HG03378 (cell line): ENCODE measurements at regions not wholly inside any gene's neighbourhood (a gene's known extent, or its start where the extent isn't known, plus 50 kb on each side); places are given as distances from the start of the nearest gene placed in this dataset.
"Not testable (repeated sequence)": the region's sequence is repeated elsewhere in the genome, so short reads cannot be mapped to it uniquely, and the experiment has no call there.

ENCODE experiments used
- ATAC-seq: cut with Tn5 transposase; IDR thresholded peaks from one replicate; pipeline ENCODE4 v1.9.1; 2021; ENCODE audit warnings: mild to moderate bottlenecking, moderate library complexity; ENCODE audit not compliant: unreplicated experiment

DNA sequence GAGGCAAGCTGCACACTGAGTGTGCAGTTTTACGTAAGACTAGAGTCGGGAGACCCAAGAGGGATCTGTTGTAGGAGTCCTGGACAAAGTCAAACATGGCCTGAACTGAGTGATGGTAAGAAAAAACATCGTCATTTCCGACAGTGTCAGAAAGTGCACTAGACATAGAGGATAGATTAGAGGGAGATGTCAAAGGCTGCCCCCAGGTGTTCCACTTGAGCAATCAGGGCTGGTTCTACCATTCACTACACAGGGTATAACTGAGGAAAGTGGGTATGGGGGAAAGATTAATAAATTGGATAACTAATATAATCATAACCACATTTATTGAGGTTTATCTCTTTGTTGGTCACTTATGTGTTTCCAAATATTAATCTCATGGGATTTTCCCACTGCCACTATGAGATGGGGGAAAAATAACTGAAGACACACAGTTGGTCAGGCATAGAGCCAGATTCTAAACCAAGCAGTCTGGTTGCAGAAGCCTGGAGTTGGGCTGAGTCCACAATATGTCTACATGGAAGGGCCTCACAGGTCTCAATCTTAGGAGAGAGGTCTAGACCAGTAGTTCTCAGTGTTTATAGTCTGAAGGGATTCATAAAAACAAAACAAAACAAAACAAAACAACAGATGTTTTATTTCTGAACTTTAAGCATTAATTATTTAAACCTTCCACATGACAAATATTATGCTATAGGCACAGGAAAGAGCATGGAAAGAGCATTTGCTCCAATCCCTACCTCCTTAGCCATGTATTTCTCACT lies 766.5 kb downstream of the NTRK3 start:
- no peak for ATAC-seq

DNA sequence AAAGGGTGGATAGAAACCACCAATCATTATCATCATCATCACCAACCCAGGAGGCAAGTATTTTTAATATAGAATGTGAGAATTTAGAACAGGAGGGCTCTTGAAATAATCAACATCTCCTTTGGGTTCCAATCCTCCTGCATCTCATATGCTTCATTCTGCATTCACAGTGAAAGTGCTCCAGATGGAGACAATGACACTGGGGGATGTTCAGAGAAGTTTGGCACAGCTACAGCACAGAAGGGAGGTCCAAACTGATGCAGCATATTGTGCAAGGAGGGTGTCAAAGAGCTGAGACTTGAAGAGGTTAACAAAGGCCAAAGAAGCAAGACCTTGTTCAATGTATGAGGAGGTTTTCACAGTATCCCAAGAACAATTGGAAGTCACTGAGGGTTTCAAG lies 767.1 kb downstream of the NTRK3 start:
- no peak for ATAC-seq

DNA sequence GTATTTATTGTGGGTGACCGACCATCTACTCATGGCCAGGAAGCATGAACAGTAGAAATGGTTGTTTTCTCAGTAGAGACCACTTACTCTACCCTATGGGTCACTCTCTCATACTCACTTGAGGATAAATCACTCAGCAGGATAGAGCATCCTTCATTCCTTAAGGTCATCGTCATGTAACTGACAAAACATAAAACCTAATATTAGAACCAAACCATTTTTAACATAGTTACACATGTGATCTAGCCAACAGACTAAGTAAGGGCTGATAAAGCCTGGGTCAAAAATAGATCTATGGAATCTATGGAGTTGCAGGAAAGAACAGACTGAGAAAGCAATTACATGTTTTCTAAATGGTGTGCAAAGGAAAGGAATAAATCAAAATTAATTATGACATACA lies 769.1 kb downstream of the NTRK3 start:
- no peak for ATAC-seq

DNA sequence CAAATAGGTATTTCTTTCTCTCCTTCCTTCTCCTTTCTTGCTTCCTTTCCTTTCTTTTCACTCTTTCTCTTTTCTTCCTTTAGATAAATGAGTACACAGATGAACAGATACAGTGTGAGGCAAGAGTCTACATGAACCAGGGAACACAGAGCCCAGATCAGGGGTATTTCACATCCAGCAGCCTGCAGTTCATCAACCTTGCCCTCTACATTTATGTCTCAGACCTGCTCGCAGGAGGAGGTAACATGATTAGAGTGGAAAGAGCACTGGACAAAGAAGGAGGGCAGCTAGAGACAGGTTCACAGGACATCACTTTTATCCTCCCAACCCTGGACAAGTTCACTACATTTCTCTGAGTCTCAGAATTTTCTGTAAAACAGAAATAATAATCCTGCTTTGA lies 773.1 kb downstream of the NTRK3 start:
- ATAC-seq: no peak

DNA sequence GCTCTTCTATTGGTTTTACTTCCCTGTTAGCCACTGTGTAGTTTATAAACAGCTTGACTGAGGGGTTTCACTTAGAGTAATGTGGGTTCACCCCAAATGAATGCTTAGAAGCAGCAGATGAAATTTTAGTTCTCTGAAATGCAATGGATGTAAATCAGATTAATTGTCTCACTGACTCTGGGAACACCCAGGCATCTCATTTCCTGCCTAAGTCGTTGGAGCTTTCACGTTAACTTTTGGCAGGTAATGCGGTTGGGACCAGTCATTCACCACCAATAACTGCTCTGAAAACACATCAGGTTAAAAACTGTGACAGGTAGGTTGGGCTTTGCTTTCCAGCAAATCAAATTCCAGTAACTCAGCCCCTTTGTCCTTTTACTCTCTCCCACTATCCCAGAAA lies 775.4 kb downstream of the NTRK3 start:
- ATAC-seq: no peak

DNA sequence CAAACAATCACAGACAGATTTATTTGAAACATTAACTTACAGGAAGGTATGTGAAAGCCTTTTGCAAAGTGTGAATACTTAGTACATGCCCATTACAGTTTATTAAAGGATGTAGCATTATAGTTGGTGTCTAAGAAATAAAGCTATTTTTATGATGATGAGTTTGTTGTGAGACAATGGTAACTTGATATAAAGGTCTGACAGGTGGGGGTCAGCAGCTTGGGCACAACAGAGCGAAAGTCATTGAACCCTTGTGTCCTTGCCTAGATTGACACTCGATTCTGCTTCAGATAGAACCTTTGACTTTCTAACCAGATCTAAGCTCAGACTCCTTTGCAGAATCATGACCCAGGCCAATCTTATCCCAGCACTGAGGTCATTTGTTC lies 777.9 kb downstream of the NTRK3 start:
- ATAC-seq: no peak

DNA sequence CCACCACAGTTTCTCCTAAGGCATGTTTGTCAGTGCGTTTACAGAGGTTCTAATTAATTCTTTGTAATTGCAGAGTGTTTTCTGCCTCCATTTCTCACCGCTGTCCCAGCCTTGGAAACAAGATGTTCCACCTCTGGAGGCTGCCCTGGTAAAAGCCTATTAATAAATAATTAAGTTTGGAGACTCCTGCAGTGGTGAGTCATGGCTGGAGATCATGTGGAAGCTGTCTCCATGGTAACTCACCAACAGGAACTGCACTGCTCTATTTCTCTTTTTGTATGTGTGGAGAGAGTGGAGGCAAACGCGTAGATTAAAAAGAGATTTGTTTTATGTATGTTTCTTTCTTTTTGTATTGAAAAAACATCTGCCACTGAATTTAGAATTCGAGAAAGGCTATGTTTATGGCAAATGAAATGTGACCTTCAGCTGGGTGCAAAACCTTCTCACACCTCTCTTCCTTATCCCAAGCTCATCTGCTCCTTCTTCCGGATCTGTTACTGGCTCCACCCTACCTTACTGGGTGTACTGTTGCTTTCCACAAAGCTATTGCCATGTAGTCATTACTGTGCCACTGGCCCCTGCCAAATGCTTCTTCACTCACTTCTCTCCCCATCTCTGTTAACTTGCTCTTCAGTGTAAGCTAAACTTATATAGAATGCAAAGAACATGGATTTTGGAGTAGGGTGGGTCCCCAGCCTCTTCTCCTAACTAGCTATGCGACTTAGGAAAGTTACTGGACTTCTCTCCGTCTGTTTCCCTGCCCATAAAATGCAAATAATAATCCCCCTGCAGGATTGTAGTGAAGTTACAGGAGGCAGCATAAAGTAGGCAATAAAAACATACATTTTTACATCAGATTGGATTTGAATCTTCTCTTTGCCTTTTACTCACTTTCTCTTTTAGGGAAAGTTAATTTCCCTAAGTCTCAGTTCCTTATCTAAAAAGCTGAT lies 778.5 kb downstream of the NTRK3 start:
- ATAC-seq: no peak

DNA sequence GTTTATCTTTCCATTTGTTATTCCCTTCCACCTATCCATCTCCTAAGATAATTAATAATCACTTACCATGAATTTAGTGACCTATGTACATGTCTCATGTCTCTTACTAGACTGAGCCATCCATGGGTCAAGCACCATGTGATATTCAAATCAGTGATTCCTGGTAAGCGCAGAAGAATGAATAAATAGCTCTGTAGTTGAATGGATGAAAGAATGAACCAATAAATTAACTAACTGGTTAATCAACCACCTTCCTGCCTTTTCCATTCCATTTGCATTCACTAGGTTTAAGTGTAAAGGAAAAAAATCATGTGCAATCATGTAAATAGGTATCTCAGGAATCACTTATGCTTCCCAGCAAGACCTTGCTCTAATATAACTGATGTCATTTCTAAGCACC lies 779.5 kb downstream of the NTRK3 start:
- no peak for ATAC-seq

DNA sequence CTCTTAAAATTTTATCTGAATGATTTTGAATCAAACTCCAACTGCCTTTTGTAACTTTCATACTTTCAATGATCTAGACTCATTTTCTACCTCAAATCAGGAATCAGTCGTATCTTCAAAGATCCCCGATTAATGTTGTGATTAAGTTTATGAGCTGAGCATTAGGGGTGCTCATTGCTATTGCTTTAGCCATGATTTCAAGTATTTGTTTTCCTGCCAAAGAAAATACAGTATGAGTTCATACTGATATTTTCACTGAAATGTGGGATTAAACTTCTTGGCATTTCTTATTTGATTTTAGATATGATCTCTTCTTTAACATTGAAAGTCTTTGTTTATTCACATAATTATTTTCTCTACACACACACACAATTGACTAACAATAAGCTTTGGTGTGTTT lies 785.6 kb downstream of the NTRK3 start:
- ATAC-seq: no peak

DNA sequence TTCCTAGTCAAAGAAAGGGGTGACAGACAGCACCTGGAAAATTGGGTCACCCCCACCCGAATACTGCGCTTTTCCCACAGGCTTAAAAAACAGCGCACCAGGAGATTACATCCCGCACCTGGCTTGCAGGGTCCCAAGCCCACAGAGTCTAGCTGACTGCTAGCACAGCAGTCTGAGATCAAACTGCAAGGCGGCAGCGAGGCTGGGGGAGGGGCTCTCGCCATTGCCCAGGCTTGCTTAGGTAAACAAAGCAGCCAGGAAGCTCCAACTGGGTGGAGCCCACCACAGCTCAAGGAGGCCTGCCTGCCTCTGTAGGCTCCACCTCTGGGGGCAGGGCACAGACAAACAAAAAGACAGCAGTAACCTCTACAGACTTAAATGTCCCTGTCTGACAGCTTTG lies 792.6 kb downstream of the NTRK3 start:
- ATAC-seq: not testable (repeated sequence)

DNA sequence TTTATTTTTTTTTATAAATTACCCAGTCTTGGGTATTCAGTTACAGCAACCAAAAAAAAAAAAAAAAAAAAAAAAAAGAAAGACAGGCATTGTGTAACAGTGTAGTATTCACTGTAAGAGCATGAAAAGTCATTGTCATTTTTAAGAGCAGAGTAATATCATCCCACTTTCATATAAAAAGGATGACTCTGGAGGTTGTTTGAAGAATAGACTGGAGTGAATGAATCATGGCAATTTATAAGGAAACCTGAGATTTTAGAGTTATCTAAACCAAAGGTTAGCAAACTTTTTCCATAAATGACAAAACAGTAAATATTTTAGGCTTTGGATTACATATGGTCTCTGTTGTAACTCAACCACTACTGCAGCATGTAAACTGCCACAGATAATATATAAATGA lies 794.9 kb downstream of the NTRK3 start:
- ATAC-seq: no peak

DNA sequence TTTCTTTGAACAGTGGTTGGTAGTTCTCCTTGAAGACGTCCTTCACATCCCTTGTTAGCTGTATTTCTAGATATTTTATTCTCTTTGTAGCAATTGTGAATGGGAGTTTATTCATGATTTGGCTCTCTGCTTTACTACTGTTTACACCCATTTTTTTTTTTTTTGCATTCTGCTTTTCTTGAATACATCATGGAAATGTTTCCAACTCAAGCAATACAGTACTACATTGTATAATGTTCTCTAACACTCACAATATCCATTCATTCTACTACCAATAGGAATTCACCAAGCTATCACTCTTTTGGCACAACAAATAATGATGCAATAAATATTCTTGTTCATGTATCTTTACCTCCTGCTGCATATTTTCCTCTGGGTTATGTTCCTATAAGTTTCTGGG lies 801.7 kb downstream of the NTRK3 start:
- ATAC-seq: no peak

DNA sequence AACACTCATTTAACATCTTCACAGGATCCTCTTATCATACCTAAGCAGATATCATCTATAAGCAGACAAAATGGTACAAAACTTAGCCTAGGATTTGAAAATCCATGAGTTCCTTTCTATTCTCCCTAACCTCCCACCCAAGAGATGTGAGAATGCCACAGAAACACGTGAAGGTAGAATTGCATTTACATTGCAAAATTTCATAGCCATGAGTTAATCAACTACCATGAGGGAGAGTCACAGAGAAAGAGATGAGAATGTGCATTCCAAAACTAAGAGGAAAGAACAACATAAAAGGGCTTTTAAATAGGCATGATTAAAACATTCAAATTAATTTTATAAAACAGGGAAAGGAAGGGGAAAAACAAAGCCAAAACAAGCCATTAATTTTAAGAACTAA lies 806.2 kb downstream of the NTRK3 start:
- no peak for ATAC-seq

DNA sequence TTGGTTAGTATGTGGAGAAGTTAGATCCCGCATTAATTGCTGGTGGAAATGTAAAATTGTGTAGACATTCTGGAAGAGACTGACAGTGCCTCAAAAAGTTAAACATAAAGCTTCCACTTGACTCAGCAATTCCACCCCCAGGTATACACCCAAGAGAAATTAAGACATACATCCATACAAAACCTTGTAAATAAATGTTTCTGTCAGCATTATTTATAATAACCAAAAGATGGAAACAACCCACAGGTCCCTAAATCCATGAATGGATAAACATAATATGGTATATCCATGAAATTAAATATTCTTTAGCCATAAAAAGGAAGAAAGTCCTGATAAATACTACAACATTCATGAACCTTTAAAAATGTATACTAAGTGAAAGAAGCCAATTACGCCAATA lies 817.4 kb downstream of the NTRK3 start:
- no peak for ATAC-seq

DNA sequence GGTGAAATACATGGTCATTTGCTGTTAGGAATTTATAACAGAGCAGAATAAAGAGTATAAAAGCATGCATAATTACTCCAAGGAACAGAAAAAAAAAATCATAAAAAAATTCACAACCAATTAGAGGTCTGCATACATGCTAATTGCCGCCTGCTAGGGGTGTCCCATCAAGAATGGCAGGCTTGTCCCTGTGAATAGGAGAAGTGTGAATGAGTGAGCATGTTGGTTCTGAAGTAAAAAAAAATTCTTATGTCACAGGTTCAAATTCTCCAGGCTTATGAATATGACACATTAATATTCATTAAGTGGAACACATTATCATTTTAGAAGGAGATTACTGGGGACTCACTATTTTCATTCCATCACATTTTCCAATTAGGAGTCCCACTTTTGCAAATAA lies 822.7 kb downstream of the NTRK3 start:
- no peak for ATAC-seq

DNA sequence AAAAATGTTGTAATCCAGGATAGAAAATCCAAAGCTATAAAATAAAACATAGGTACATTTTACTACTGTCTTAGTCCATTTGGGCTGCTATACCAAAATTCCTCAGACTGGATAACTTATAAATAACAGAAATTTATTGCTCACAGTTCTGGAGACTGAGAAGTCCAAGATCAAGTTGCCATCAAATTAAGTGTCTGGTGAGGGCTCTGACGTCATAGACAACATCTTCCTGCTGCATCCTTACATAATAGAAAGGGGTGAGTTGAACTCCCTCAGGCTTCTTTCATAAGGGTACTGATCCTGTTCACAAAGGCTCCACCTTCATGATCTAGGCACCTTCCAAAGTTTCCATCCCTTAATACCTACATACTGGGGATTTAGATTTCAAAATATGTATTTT lies 826.8 kb downstream of the NTRK3 start:
- no peak for ATAC-seq

DNA sequence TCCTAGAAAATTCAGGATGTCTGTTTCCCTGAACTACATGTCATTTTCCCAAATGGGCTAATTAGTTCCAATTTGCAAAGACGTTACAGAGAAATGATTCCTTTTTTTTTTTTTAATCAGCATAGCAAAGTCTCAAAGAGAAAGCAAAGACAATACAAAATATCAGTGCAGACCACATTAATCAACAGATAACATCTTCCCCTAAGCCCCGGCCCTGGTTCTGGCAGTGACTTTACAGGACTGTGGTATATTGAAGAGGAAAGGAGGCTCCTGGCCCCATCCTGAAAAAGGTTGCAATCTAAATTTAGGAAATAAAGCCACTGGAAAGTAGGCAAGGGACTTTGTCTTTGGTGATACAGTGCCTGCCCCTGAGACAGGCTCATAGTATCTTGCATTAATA lies 836.5 kb downstream of the NTRK3 start:
- no peak for ATAC-seq

DNA sequence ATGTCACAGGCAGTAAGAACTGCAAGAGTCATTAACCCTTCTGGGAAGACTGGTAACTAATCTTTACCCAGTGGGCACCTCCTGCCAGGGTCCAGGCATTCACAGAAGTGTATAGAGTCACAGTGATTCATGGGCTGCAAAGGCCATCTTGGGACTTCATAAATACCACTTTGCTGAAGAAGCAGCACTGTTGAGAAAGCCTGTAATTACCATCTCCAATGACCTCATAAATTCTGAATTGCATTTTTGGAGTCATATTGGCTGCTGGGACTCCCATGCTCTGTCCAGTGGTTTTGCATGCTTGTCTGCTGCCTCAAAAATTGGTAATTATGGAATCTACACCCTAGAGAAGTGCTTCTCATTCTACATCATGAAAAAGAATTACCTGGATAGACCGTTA lies 837.2 kb downstream of the NTRK3 start:
- no peak for ATAC-seq

DNA sequence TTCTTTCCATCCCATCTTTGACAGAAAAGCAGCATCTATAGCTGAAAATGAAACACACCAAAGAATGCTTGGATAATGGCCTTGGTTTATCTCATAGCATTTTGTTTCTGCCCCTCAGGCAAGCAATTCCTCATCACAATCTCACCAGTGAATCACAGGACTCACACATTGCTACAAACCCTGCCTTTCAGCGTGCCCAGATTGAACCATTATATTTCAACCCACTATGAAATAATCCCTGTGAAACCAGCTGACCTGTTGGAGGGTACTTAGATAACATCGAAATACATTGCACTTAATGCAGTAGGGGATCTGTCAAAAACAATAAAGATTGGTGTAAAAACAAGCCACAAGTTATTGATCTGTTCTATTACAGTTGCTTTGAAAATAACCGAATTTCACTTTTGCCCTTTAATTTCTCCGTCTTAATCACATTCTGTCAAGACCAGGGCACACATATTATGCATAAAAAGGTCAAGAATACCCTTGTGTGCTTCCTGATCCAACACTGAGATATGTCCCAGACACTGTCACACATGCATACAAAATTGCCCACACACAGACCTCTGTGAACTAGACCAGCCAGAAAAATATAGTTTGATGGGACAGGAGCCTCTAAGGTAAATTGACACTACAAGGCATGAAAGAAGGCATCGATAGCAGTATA lies 839.8 kb downstream of the NTRK3 start:
- no peak for ATAC-seq

DNA sequence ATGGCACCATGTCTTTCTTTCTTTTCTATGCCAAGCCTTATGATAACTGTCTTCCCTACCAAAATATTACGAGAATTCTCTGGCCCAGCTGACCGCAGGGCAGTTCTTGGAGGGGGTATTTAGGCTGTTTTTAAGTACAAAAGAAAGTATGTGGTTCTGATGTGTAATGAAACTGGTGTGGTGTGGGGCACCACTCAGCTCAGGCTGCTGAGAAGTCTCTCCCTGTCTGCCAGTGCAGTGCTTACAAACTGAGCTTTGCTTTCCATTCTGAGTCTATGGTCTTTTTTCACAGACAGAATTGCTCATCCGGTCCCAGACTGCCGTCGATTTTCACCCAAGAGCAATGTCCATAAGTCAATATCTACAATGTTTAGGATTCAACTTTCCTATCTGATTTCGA lies 847.6 kb downstream of the NTRK3 start:
- ATAC-seq: no peak

DNA sequence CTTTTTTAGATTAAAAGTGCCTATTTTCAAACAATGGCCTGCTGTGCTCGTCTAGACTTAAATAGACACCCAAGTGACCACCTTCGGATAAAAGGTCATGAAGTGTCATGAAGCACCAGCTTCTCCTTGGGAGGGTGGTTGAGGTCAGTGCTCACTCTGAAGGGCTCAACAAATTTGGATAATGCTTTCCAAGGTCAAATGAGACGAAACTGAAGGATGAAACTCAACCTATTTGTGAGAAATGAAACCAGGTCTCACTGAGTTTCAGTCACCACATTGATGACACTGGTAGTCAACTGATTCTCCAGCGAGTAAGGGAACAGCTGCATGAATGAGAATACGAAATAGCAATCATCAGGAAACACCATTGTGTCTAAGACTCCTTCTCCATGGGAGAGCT lies 852.6 kb downstream of the NTRK3 start:
- ATAC-seq: no peak

DNA sequence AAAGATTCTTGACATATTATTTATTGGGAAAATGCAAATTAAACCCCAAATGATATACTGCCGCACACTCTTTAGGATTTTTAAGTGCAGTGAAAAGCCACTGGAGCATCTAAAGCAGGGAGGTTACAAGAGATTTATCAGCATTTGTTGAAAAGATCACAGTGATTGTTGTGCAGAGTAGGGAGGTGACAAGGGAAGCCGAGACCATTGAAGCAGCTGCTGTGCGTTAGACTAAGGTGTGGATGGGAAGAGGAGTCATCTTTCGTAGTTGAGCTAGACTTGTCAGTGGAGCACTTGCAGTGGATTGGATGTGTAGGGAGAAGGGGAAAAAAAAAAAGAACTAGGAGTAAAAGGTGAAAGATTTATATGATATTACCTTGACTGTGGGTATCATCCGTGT lies 854.6 kb downstream of the NTRK3 start:
- no peak for ATAC-seq
